ENCODE measurements at regions not wholly inside any gene's neighbourhood (a gene's known extent, or its start where the extent isn't known, plus 50 kb on each side); places are given as distances from the start of the nearest gene placed in this dataset.

- intact Hi-C loops (cut with DNase I), result no loop called here
Measured at GRCh38 chr20:59453759-59454560, 150.4 kb upstream of the PHACTR3 start.

GRCh38 chr20:59455402-59456341, 148.7 kb upstream of the PHACTR3 start:
- intact Hi-C loops (cut with DNase I), result no loop called here
- no peak for DNase-seq (ENCODE audit: low spot score)

More at GRCh38 chr20:59453759-59454560, 150.4 kb upstream of the PHACTR3 start:
- peak; percentile 46 for DNase-seq (ENCODE audit: low spot score)

- intact Hi-C loops (cut with DNase I), result no loop called here
- DNase-seq (ENCODE audit: low spot score), result no peak
Measured at GRCh38 chr20:59456342-59457279, 147.7 kb upstream of the PHACTR3 start.

GRCh38 chr20:59458645-59459044, 145.7 kb upstream of the PHACTR3 start:
- intact Hi-C loops (cut with DNase I), result no loop called here
- DNase-seq (ENCODE audit: low spot score), result peak; percentile 7

- DNase-seq (ENCODE audit: low spot score), result peak; percentile 47
- intact Hi-C loops (cut with DNase I), result no loop called here
Measured at GRCh38 chr20:59459586-59459985, 144.8 kb upstream of the PHACTR3 start.

GRCh38 chr20:59460352-59460751, 144.0 kb upstream of the PHACTR3 start:
- intact Hi-C loops (cut with DNase I), result no loop called here
- no peak for DNase-seq (ENCODE audit: low spot score)

- intact Hi-C loops (cut with DNase I), result no loop called here
- DNase-seq (ENCODE audit: low spot score), result no peak
Measured at GRCh38 chr20:59461526-59461925, 142.8 kb upstream of the PHACTR3 start.

- no peak for DNase-seq (ENCODE audit: low spot score)
- intact Hi-C loops (cut with DNase I), result no loop called here
Measured at GRCh38 chr20:59462249-59462648, 142.1 kb upstream of the PHACTR3 start.

- peak; percentile 56 for DNase-seq (ENCODE audit: low spot score)
- intact Hi-C loops (cut with DNase I), result no loop called here
Measured at GRCh38 chr20:59463541-59463940, 140.8 kb upstream of the PHACTR3 start.

GRCh38 chr20:59466107-59466815, 138.1 kb upstream of the PHACTR3 start:
- intact Hi-C loops (cut with DNase I), result no loop called here
- DNase-seq (ENCODE audit: low spot score), result no peak

GRCh38 chr20:59468831-59469230, 135.5 kb upstream of the PHACTR3 start:
- DNase-seq (ENCODE audit: low spot score), result no peak
- intact Hi-C loops (cut with DNase I), result no loop called here

- DNase-seq (ENCODE audit: low spot score), result no peak
- intact Hi-C loops (cut with DNase I), result no loop called here
Measured at GRCh38 chr20:59469267-59470252, 134.8 kb upstream of the PHACTR3 start.

- intact Hi-C loops (cut with DNase I), result no loop called here
- DNase-seq (ENCODE audit: low spot score), result no peak
Measured at GRCh38 chr20:59470521-59470920, 133.8 kb upstream of the PHACTR3 start.

- intact Hi-C loops (cut with DNase I), result no loop called here
- DNase-seq (ENCODE audit: low spot score), result no peak
Measured at GRCh38 chr20:59471653-59472421, 132.5 kb upstream of the PHACTR3 start.

GRCh38 chr20:59473742-59474141, 130.6 kb upstream of the PHACTR3 start:
- no peak for DNase-seq (ENCODE audit: low spot score)
- intact Hi-C loops (cut with DNase I), result no loop called here

- intact Hi-C loops (cut with DNase I), result no loop called here
- DNase-seq (ENCODE audit: low spot score), result no peak
Measured at GRCh38 chr20:59481067-59481466, 123.3 kb upstream of the PHACTR3 start.

GRCh38 chr20:59481477-59482018, 122.8 kb upstream of the PHACTR3 start:
- DNase-seq (ENCODE audit: low spot score), result no peak
- intact Hi-C loops (cut with DNase I), result no loop called here

Data from cardiac septum (tissue), 1 donor.